GM13976 (cell line): ENCODE measurements at regions not wholly inside any gene's neighbourhood (a gene's known extent, or its start where the extent isn't known, plus 50 kb on each side); places are given as distances from the start of the nearest gene placed in this dataset.
"Not testable (repeated sequence)": the region's sequence is repeated elsewhere in the genome, so short reads cannot be mapped to it uniquely, and the experiment has no call there.

Experiments used
- DNase-seq: peaks from one replicate; pipeline ENCODE4 v3.0.0; 2012; ENCODE audit warnings: low spot score
- CTCF ChIP-seq: IDR thresholded peaks from 2 replicates; pipeline ENCODE4 v1.5.1; 2012; ENCODE audit warnings: borderline replicate concordance, mild to moderate bottlenecking; ENCODE audit not compliant: insufficient read depth; ENCODE audit errors: extremely low read depth, missing control alignments, control extremely low read depth
- in situ Hi-C: fragments of 300-500 bp; cut with MboI; formaldehyde crosslinking; loops from one replicate; pipeline ENCODE4 v1.12.0; 2022; ENCODE audit warnings: low sequenced_read_pairs, mixed read lengths, inconsistent platforms; ENCODE audit not compliant: unreplicated experiment

GRCh38 chr3:128546646-128547045, 53.6 kb upstream of the GATA2 start:
- in situ Hi-C loops = no loop called here

GRCh38 chr3:128545120-128545752, 52.2 kb upstream of the GATA2 start:
- no peak for TF ChIP-seq CTCF
- in situ Hi-C loops = no loop called here

More at GRCh38 chr3:128546646-128547045, 53.6 kb upstream of the GATA2 start:
- no peak for TF ChIP-seq CTCF
- DNase-seq = no peak

GRCh38 chr3:128544190-128544589, 51.2 kb upstream of the GATA2 start:
- TF ChIP-seq CTCF = no peak
- no peak for DNase-seq
- in situ Hi-C loops = no loop called here

More at GRCh38 chr3:128545120-128545752, 52.2 kb upstream of the GATA2 start:
- no peak for DNase-seq

GRCh38 chr3:128543570-128544174, 50.7 kb upstream of the GATA2 start:
- DNase-seq, in situ Hi-C loops: not testable (repeated sequence)
